ENCODE measurements at regions not wholly inside any gene's neighbourhood (a gene's known extent, or its start where the extent isn't known, plus 50 kb on each side); places are given as distances from the start of the nearest gene placed in this dataset.

GRCh38 chr1:208857465-208857864 lies 613.3 kb upstream of the PLXNA2 start:
- no peak overlapping the region for H2AFZ ChIP-seq (ENCODE audit: low read depth, low read length)
- no peaks in the 10 kb centered on the region for H3K36me3 Mint-ChIP-seq (ENCODE audit: low read depth, unreplicated experiment)
- FAIRE-seq (no peak), DNase-seq (ENCODE audit: low read depth) (no peak)
- no peaks in the 10 kb centered on the region for H3K27me3 ChIP-seq (ENCODE audit: insufficient read depth, low read length)
- no peaks in the 10 kb centered on the region for H3K9me3 Mint-ChIP-seq (ENCODE audit: unreplicated experiment)
- TF ChIP-seq CTCF (IDR thresholded peaks at IDR 0.05; ENCODE audit: insufficient read depth, low read depth, low read length) (no peak), EZH2 (IDR thresholded peaks at IDR 0.05; ENCODE audit: insufficient read depth, low read length) (no peak)
- no peaks in the 10 kb centered on the region for H3K4me1 ChIP-seq (ENCODE audit: insufficient read depth, low read length)
- H3K4me2 ChIP-seq (ENCODE audit: low read length) = no peak overlapping the region
- H3K4me1 Mint-ChIP-seq (ENCODE audit: low read depth, unreplicated experiment) = no peaks in the 10 kb centered on the region
- H4K20me1 ChIP-seq (ENCODE audit: insufficient read depth, low read length) = no peaks in the 10 kb centered on the region
- no peaks in the 10 kb centered on the region for H3K79me2 ChIP-seq (ENCODE audit: insufficient read depth, low read length)
- H3K27ac ChIP-seq (ENCODE audit: low read depth, low read length) = no peak overlapping the region
- no peak overlapping the region for H3K27ac Mint-ChIP-seq (ENCODE audit: unreplicated experiment)
- no peak overlapping the region for H3K4me3 ChIP-seq (ENCODE audit: insufficient read depth, low read depth, low read length)
- H3K27me3 Mint-ChIP-seq (ENCODE audit: low read depth, unreplicated experiment) = no peaks in the 10 kb centered on the region
- no peaks in the 10 kb centered on the region for H3K36me3 ChIP-seq (ENCODE audit: insufficient read depth, low read length)
- no peak overlapping the region for H3K9ac ChIP-seq (ENCODE audit: low read length)
- no peaks in the 10 kb centered on the region for H3K9me3 ChIP-seq (ENCODE audit: insufficient read depth, low read depth, low read length)
- H3K4me3 Mint-ChIP-seq (ENCODE audit: unreplicated experiment) = no peak overlapping the region

- Mint-ChIP-seq H3K4me3 (ENCODE audit: unreplicated experiment) (peak overlapping the region; percentile 4), H3K9me3 (ENCODE audit: unreplicated experiment) (no peaks in the 10 kb centered on the region), H3K27me3 (ENCODE audit: low read depth, unreplicated experiment) (no peaks in the 10 kb centered on the region), H3K36me3 (ENCODE audit: low read depth, unreplicated experiment) (no peaks in the 10 kb centered on the region), H3K4me1 (ENCODE audit: low read depth, unreplicated experiment) (no peaks in the 10 kb centered on the region), H3K27ac (ENCODE audit: unreplicated experiment) (no peak overlapping the region)
- H3K36me3 ChIP-seq (ENCODE audit: insufficient read depth, low read length) = no peaks in the 10 kb centered on the region
- no peak overlapping the region for H3K4me3 ChIP-seq (ENCODE audit: insufficient read depth, low read depth, low read length)
- DNase-seq (ENCODE audit: low read depth) = no peak
- H3K4me2 ChIP-seq (ENCODE audit: low read length) = no peak overlapping the region
- H4K20me1 ChIP-seq (ENCODE audit: insufficient read depth, low read length) = no peaks in the 10 kb centered on the region
- no peaks in the 10 kb centered on the region for H3K27me3 ChIP-seq (ENCODE audit: insufficient read depth, low read length)
- no peaks in the 10 kb centered on the region for H3K9me3 ChIP-seq (ENCODE audit: insufficient read depth, low read depth, low read length)
- no peak overlapping the region for H3K9ac ChIP-seq (ENCODE audit: low read length)
- H3K79me2 ChIP-seq (ENCODE audit: insufficient read depth, low read length) = no peaks in the 10 kb centered on the region
- FAIRE-seq = no peak
- H2AFZ ChIP-seq (ENCODE audit: low read depth, low read length) = no peak overlapping the region
- H3K4me1 ChIP-seq (ENCODE audit: insufficient read depth, low read length) = no peaks in the 10 kb centered on the region
- TF ChIP-seq CTCF (IDR thresholded peaks at IDR 0.05; ENCODE audit: insufficient read depth, low read depth, low read length) (no peak), EZH2 (IDR thresholded peaks at IDR 0.05; ENCODE audit: insufficient read depth, low read length) (no peak)
- H3K27ac ChIP-seq (ENCODE audit: low read depth, low read length) = no peak overlapping the region
Observed at GRCh38 chr1:208858738-208859137, 614.6 kb upstream of the PLXNA2 start.

- Histone ChIP-seq H3K79me2 (ENCODE audit: insufficient read depth, low read length) (no peaks in the 10 kb centered on the region), H3K4me1 (ENCODE audit: insufficient read depth, low read length) (no peaks in the 10 kb centered on the region), H2AFZ (ENCODE audit: low read depth, low read length) (no peak overlapping the region), H3K9me3 (ENCODE audit: insufficient read depth, low read depth, low read length) (no peaks in the 10 kb centered on the region), H3K27me3 (ENCODE audit: insufficient read depth, low read length) (no peaks in the 10 kb centered on the region), H3K36me3 (ENCODE audit: insufficient read depth, low read length) (no peaks in the 10 kb centered on the region), H3K4me2 (ENCODE audit: low read length) (no peak overlapping the region), H4K20me1 (ENCODE audit: insufficient read depth, low read length) (no peaks in the 10 kb centered on the region), H3K4me3 (ENCODE audit: insufficient read depth, low read depth, low read length) (no peak overlapping the region), H3K27ac (ENCODE audit: low read depth, low read length) (no peak overlapping the region), H3K9ac (ENCODE audit: low read length) (no peak overlapping the region)
- Mint-ChIP-seq H3K36me3 (ENCODE audit: low read depth, unreplicated experiment) (no peaks in the 10 kb centered on the region), H3K4me1 (ENCODE audit: low read depth, unreplicated experiment) (peaks cover 8% of the 10 kb centered on the region), H3K9me3 (ENCODE audit: unreplicated experiment) (no peaks in the 10 kb centered on the region), H3K27ac (ENCODE audit: unreplicated experiment) (no peak overlapping the region), H3K4me3 (ENCODE audit: unreplicated experiment) (no peak overlapping the region), H3K27me3 (ENCODE audit: low read depth, unreplicated experiment) (no peaks in the 10 kb centered on the region)
- FAIRE-seq (no peak), DNase-seq (ENCODE audit: low read depth) (no peak)
- no peak for TF ChIP-seq EZH2 (IDR thresholded peaks at IDR 0.05; ENCODE audit: insufficient read depth, low read length)
- no peak for TF ChIP-seq CTCF (IDR thresholded peaks at IDR 0.05; ENCODE audit: insufficient read depth, low read depth, low read length)
Observed at GRCh38 chr1:208864366-208864965, 620.3 kb upstream of the PLXNA2 start.
